ENCODE measurements at regions not wholly inside any gene's neighbourhood (a gene's known extent, or its start where the extent isn't known, plus 50 kb on each side); places are given as distances from the start of the nearest gene placed in this dataset.

GRCh38 chr5:33035851-33036527, 324.9 kb downstream of the NPR3 start:
- no peak for DNase-seq
- no peak for TF ChIP-seq CTCF (IDR thresholded peaks at IDR 0.05; ENCODE audit: partially characterized antibody, unreplicated experiment)
- no peaks in the 10 kb centered on the region for H3K27me3 Mint-ChIP-seq (ENCODE audit: unreplicated experiment)
- H3K9me3 Mint-ChIP-seq (ENCODE audit: unreplicated experiment), result no peaks in the 10 kb centered on the region
- peaks cover 2% of the 10 kb centered on the region for H3K4me1 Mint-ChIP-seq (ENCODE audit: low read depth, unreplicated experiment)
- H3K27ac Mint-ChIP-seq (ENCODE audit: unreplicated experiment), result no peak overlapping the region
- peaks cover 2% of the 10 kb centered on the region for H3K36me3 Mint-ChIP-seq (ENCODE audit: unreplicated experiment)
- H3K4me3 Mint-ChIP-seq (ENCODE audit: unreplicated experiment), result no peak overlapping the region

- Mint-ChIP-seq H3K4me1 (ENCODE audit: low read depth, unreplicated experiment) (no peaks in the 10 kb centered on the region), H3K27ac (ENCODE audit: unreplicated experiment) (no peak overlapping the region), H3K9me3 (ENCODE audit: unreplicated experiment) (no peaks in the 10 kb centered on the region), H3K27me3 (ENCODE audit: unreplicated experiment) (no peaks in the 10 kb centered on the region), H3K36me3 (ENCODE audit: unreplicated experiment) (peaks cover 5% of the 10 kb centered on the region), H3K4me3 (ENCODE audit: unreplicated experiment) (no peak overlapping the region)
- DNase-seq, result no peak
- no peak for TF ChIP-seq CTCF (IDR thresholded peaks at IDR 0.05; ENCODE audit: partially characterized antibody, unreplicated experiment)
Measured at GRCh38 chr5:33037076-33037475, 326.0 kb downstream of the NPR3 start.

GRCh38 chr5:33041586-33041985, 330.5 kb downstream of the NPR3 start:
- Mint-ChIP-seq H3K36me3 (ENCODE audit: unreplicated experiment) (peaks cover 5% of the 10 kb centered on the region), H3K27ac (ENCODE audit: unreplicated experiment) (no peak overlapping the region), H3K4me3 (ENCODE audit: unreplicated experiment) (no peak overlapping the region), H3K4me1 (ENCODE audit: low read depth, unreplicated experiment) (no peaks in the 10 kb centered on the region), H3K9me3 (ENCODE audit: unreplicated experiment) (no peaks in the 10 kb centered on the region), H3K27me3 (ENCODE audit: unreplicated experiment) (no peaks in the 10 kb centered on the region)
- no peak for TF ChIP-seq CTCF (IDR thresholded peaks at IDR 0.05; ENCODE audit: partially characterized antibody, unreplicated experiment)
- DNase-seq, result no peak

- H3K27ac Mint-ChIP-seq (ENCODE audit: unreplicated experiment), result no peak overlapping the region
- peaks cover 3% of the 10 kb centered on the region for H3K27me3 Mint-ChIP-seq (ENCODE audit: unreplicated experiment)
- no peaks in the 10 kb centered on the region for H3K4me1 Mint-ChIP-seq (ENCODE audit: low read depth, unreplicated experiment)
- TF ChIP-seq CTCF (IDR thresholded peaks at IDR 0.05; ENCODE audit: partially characterized antibody, unreplicated experiment), result no peak
- no peak for DNase-seq
- peaks cover 5% of the 10 kb centered on the region for H3K36me3 Mint-ChIP-seq (ENCODE audit: unreplicated experiment)
- no peak overlapping the region for H3K4me3 Mint-ChIP-seq (ENCODE audit: unreplicated experiment)
- no peaks in the 10 kb centered on the region for H3K9me3 Mint-ChIP-seq (ENCODE audit: unreplicated experiment)
Measured at GRCh38 chr5:33043343-33043997, 332.3 kb downstream of the NPR3 start.

GRCh38 chr5:33046091-33046490, 335.0 kb downstream of the NPR3 start:
- H3K27me3 Mint-ChIP-seq (ENCODE audit: unreplicated experiment), result peaks cover 3% of the 10 kb centered on the region
- no peak overlapping the region for H3K27ac Mint-ChIP-seq (ENCODE audit: unreplicated experiment)
- DNase-seq, result no peak
- no peaks in the 10 kb centered on the region for H3K9me3 Mint-ChIP-seq (ENCODE audit: unreplicated experiment)
- TF ChIP-seq CTCF (IDR thresholded peaks at IDR 0.05; ENCODE audit: partially characterized antibody, unreplicated experiment), result no peak
- no peak overlapping the region for H3K4me3 Mint-ChIP-seq (ENCODE audit: unreplicated experiment)
- peaks cover 2% of the 10 kb centered on the region for H3K36me3 Mint-ChIP-seq (ENCODE audit: unreplicated experiment)
- H3K4me1 Mint-ChIP-seq (ENCODE audit: low read depth, unreplicated experiment), result no peaks in the 10 kb centered on the region
